Calu3 (cell line): ENCODE measurements at regions not wholly inside any gene's neighbourhood (a gene's known extent, or its start where the extent isn't known, plus 50 kb on each side); places are given as distances from the start of the nearest gene placed in this dataset.
"Not testable (repeated sequence)": the region's sequence is repeated elsewhere in the genome, so short reads cannot be mapped to it uniquely, and the experiment has no call there.

ENCODE experiments used
- BruUV-seq: library from RNA; stranded (reverse); fragments of 400-500 nt; replicated peaks from 2 replicates; lab custom pipeline; 2021; lab: Mats Ljungman, UMichigan
- CTCF ChIA-PET: fragments of 300-600 bp; sonication (Branson Sonifier 250); formaldehyde crosslinking; loops from one replicate; lab custom pipeline; 2022; ENCODE audit warnings: antibody characterized with exemption; lab: Charles Lee
- DNase-seq: peaks from one replicate; pipeline ENCODE4 v3.0.0; 2022
- H3K27ac Mint-ChIP-seq: one replicate; pipeline ENCODE4 v1.8.0; 2022; ENCODE audit warnings: mixed read lengths; ENCODE audit not compliant: unreplicated experiment
- H3K27me3 Mint-ChIP-seq: one replicate; pipeline ENCODE4 v1.8.0; 2022; ENCODE audit warnings: mixed read lengths; ENCODE audit not compliant: unreplicated experiment
- H3K36me3 Mint-ChIP-seq: one replicate; pipeline ENCODE4 v1.8.0; 2022; ENCODE audit warnings: mild to moderate bottlenecking, moderate library complexity, mixed read lengths; ENCODE audit not compliant: insufficient read depth, unreplicated experiment
- H3K4me1 Mint-ChIP-seq: one replicate; pipeline ENCODE4 v1.8.0; 2022; ENCODE audit warnings: mild to moderate bottlenecking, low read depth, mixed read lengths; ENCODE audit not compliant: unreplicated experiment
- H3K4me3 Mint-ChIP-seq: one replicate; pipeline ENCODE4 v1.8.0; 2022; ENCODE audit warnings: mild to moderate bottlenecking, low read depth, moderate library complexity, mixed read lengths; ENCODE audit not compliant: unreplicated experiment
- H3K9me3 Mint-ChIP-seq: one replicate; pipeline ENCODE4 v1.8.0; 2022; ENCODE audit warnings: low read depth, mixed read lengths; ENCODE audit not compliant: unreplicated experiment
- CTCF ChIP-seq: fragments of 200-600 bp; IDR thresholded peaks from one replicate; pipeline ENCODE4 v1.8.0; 2022; ENCODE audit warnings: antibody characterized with exemption; ENCODE audit not compliant: unreplicated experiment
- intact Hi-C: fragments of 100-400 bp; cut with micrococcal nuclease; formaldehyde crosslinking; loops from one replicate; pipeline ENCODE4 v1.10.0; 2022; ENCODE audit not compliant: unreplicated experiment

GRCh38 chrX:45621376-45622041 lies 420.8 kb upstream of the DIPK2B start:
- no TSS peak for BruUV-seq
- TF ChIP-seq CTCF, result no peak
- intact Hi-C loops, result no loop called here
- CTCF ChIA-PET, result no interaction called here
- no peaks in the 10 kb centered on the region for H3K27me3 Mint-ChIP-seq
- DNase-seq, result no peak
- no peaks in the 10 kb centered on the region for H3K36me3 Mint-ChIP-seq
- H3K27ac Mint-ChIP-seq, result no peak overlapping the region
- H3K4me1 Mint-ChIP-seq, result peaks cover 9% of the 10 kb centered on the region
- no peak overlapping the region for H3K4me3 Mint-ChIP-seq
- H3K9me3 Mint-ChIP-seq, result peaks cover 5% of the 10 kb centered on the region

GRCh38 chrX:45619290-45619689 lies 418.6 kb upstream of the DIPK2B start:
- intact Hi-C loops, result no loop called here
- Mint-ChIP-seq H3K9me3 (peaks cover 2% of the 10 kb centered on the region), H3K36me3 (no peaks in the 10 kb centered on the region), H3K4me1 (peaks cover 9% of the 10 kb centered on the region), H3K27ac (no peak overlapping the region), H3K4me3 (no peak overlapping the region), H3K27me3 (no peaks in the 10 kb centered on the region)
- DNase-seq, result no peak
- no TSS peak for BruUV-seq
- no peak for TF ChIP-seq CTCF
- CTCF ChIA-PET, result no interaction called here

GRCh38 chrX:45615591-45615990 lies 414.9 kb upstream of the DIPK2B start:
- H3K4me1 Mint-ChIP-seq, intact Hi-C loops, H3K9me3 Mint-ChIP-seq, DNase-seq, CTCF ChIA-PET, H3K4me3 Mint-ChIP-seq, H3K27me3 Mint-ChIP-seq, H3K27ac Mint-ChIP-seq, BruUV-seq, H3K36me3 Mint-ChIP-seq: not testable (repeated sequence)

GRCh38 chrX:45614853-45615252 lies 414.2 kb upstream of the DIPK2B start:
- Mint-ChIP-seq H3K9me3 (peaks cover 2% of the 10 kb centered on the region), H3K27me3 (no peaks in the 10 kb centered on the region), H3K4me1 (no peaks in the 10 kb centered on the region), H3K4me3 (no peak overlapping the region), H3K27ac (no peak overlapping the region), H3K36me3 (no peaks in the 10 kb centered on the region)
- BruUV-seq, result no TSS peak
- no peak for DNase-seq
- intact Hi-C loops, result no loop called here
- no peak for TF ChIP-seq CTCF
- CTCF ChIA-PET, result no interaction called here

- no peak overlapping the region for H3K27ac Mint-ChIP-seq
- TF ChIP-seq CTCF, result no peak
- DNase-seq, result no peak
- BruUV-seq, result no TSS peak
- intact Hi-C loops, result no loop called here
- no peaks in the 10 kb centered on the region for H3K36me3 Mint-ChIP-seq
- H3K4me3 Mint-ChIP-seq, result no peak overlapping the region
- no peaks in the 10 kb centered on the region for H3K27me3 Mint-ChIP-seq
- peaks cover under 1% of the 10 kb centered on the region for H3K4me1 Mint-ChIP-seq
- H3K9me3 Mint-ChIP-seq, result peaks cover 4% of the 10 kb centered on the region
- CTCF ChIA-PET, result no interaction called here
Observed at GRCh38 chrX:45602151-45602550, 401.5 kb upstream of the DIPK2B start.
